HEK293T (cell line): ENCODE measurements at regions not wholly inside any gene's neighbourhood (a gene's known extent, or its start where the extent isn't known, plus 50 kb on each side); places are given as distances from the start of the nearest gene placed in this dataset.

ENCODE experiments used
- ARNT ChIP-seq: fragments of 450-650 bp; IDR thresholded peaks from 2 replicates; pipeline ENCODE4 v1.6.1; 2017; ENCODE audit warnings: mild to moderate bottlenecking
- BHLHE40 ChIP-seq: fragments of 450-650 bp; IDR thresholded peaks from 2 replicates; pipeline ENCODE4 v1.6.1; 2016; ENCODE audit warnings: mild to moderate bottlenecking, moderate library complexity, borderline replicate concordance
- ELF4 ChIP-seq: fragments of 450-650 bp; IDR thresholded peaks from 2 replicates; pipeline ENCODE4 v1.6.1; 2017; ENCODE audit warnings: antibody characterized with exemption
- FOXA1 ChIP-seq: fragments of 450-650 bp; IDR thresholded peaks from 2 replicates; pipeline ENCODE4 v1.6.1; 2016; ENCODE audit warnings: mild to moderate bottlenecking
- FOXK2 ChIP-seq: fragments of 450-650 bp; IDR thresholded peaks from 2 replicates; pipeline ENCODE4 v1.6.1; 2016; ENCODE audit warnings: mild to moderate bottlenecking
- FOXM1 ChIP-seq: fragments of 450-650 bp; IDR thresholded peaks from 2 replicates; pipeline ENCODE4 v1.6.1; 2017; ENCODE audit warnings: mild to moderate bottlenecking, borderline replicate concordance
- HDGF ChIP-seq: fragments of 450-650 bp; IDR thresholded peaks from 2 replicates; pipeline ENCODE4 v1.6.1; 2017; ENCODE audit warnings: antibody characterized with exemption, borderline replicate concordance
- L3MBTL2 ChIP-seq: fragments of 450-650 bp; conservative IDR thresholded peaks from 2 replicates; pipeline ENCODE4 v1.6.1; 2016; ENCODE audit warnings: mild to moderate bottlenecking
- NFRKB ChIP-seq: fragments of 450-650 bp; IDR thresholded peaks from 2 replicates; pipeline ENCODE4 v1.6.1; 2016; ENCODE audit warnings: mild to moderate bottlenecking, moderate library complexity
- PKNOX1 ChIP-seq: fragments of 450-650 bp; IDR thresholded peaks from 2 replicates; pipeline ENCODE4 v1.6.1; 2016
- SP1 ChIP-seq: fragments of 450-650 bp; IDR thresholded peaks from 2 replicates; pipeline ENCODE4 v1.6.1; 2017
- SUZ12 ChIP-seq: fragments of 450-650 bp; IDR thresholded peaks from 2 replicates; pipeline ENCODE4 v1.6.1; 2016; ENCODE audit warnings: mild to moderate bottlenecking
- TARDBP ChIP-seq: fragments of 450-650 bp; IDR thresholded peaks from 2 replicates; pipeline ENCODE4 v1.6.1; 2016

GRCh38 chr21:25133939-25134338 lies 473.3 kb downstream of the MRPL39 start:
- TF ChIP-seq SP1 (no peak), HDGF (no peak), NFRKB (no peak), FOXA1 (no peak), SUZ12 (no peak), FOXM1 (no peak), BHLHE40 (no peak), PKNOX1 (no peak), FOXK2 (no peak), L3MBTL2 (no peak), ARNT (no peak), ELF4 (no peak), TARDBP (no peak)
